ENCODE measurements at regions not wholly inside any gene's neighbourhood (a gene's known extent, or its start where the extent isn't known, plus 50 kb on each side); places are given as distances from the start of the nearest gene placed in this dataset.

DNA sequence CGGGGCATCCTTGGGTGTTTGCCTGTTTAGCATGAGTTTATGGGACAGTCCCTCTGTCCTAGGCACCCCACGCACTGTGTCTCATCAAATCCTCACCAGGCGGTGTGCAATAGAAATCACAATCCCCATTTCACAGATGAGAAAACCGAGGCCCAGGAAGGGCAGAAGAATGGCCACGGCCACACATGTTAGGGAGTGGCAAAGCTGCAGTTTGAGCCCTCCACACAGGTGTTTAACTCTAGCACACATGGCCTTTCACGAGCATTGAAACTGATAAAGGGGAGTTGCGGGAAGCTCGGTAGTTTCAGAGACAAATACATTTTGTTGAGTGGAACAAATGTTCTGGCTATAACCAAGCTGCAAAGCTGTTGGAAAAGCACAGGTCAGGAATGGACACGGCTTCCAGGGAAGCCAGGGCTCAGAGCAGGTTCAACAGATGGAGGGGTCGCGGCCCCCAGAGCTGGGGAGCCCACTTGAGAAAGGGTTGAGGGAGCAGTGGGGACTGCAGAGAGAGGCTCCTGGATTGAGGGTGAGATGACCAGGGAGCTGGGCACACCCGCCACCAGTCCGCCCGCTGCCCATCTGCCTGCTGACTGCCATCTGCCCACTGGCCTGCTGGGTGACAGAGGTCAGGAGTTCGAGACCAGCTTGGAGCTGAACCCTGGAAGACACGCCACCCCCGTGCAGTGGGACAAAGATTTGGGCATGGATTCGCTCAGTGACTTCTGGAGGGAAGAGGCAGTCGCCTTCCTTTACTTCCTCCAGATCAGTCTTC, 154.7 kb downstream of the URI1 start:
- TF ChIP-seq CTCF (IDR thresholded peaks at IDR 0.05; ENCODE audit: low read depth, low read length, missing input control) (no peak), REST (IDR thresholded peaks at IDR 0.05) (no peak), TAF1 (conservative IDR thresholded peaks at IDR 0.05) (no peak), FOXA1 (IDR thresholded peaks at IDR 0.05) (no peak), RXRA (IDR thresholded peaks at IDR 0.05) (no peak), FOXA2 (IDR thresholded peaks at IDR 0.05) (no peak), EGR1 (IDR thresholded peaks at IDR 0.05; ENCODE audit: low read depth in 2 of 2) (no peak), MAX (IDR thresholded peaks at IDR 0.05) (no peak), YY1 (IDR thresholded peaks at IDR 0.05) (no peak), SP1 (IDR thresholded peaks at IDR 0.05) (no peak)
- TF ChIP-seq, protein P1, sequence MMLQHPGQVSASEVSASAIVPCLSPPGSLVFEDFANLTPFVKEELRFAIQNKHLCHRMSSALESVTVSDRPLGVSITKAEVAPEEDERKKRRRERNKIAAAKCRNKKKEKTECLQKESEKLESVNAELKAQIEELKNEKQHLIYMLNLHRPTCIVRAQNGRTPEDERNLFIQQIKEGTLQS (IDR thresholded peaks at IDR 0.05), result no peak

All from liver (tissue), 3 donors.